GM12878 (cell line): ENCODE measurements at regions not wholly inside any gene's neighbourhood (a gene's known extent, or its start where the extent isn't known, plus 50 kb on each side); places are given as distances from the start of the nearest gene placed in this dataset.

Source experiments
- ATAC-seq: fragments of 200-7000 bp; cut with Tn5 transposase; 3 replicates; pipeline ENCODE4 v1.9.1; 2020; ENCODE audit warnings: mild to moderate bottlenecking, moderate library complexity
- BruUV-seq: library from RNA; stranded (reverse); fragments of 400-500 nt; replicated peaks from 2 replicates; lab custom pipeline; 2021; lab: Mats Ljungman, UMichigan
- CTCF ChIA-PET: fragments of 300-600 bp; sonication (Branson Sonifier 250); formaldehyde crosslinking; extraction: SDS; loops from one replicate; lab custom pipeline; 2021; ENCODE audit warnings: inconsistent platforms; lab: Yijun Ruan, JAX
- POLR2A ChIA-PET: fragments of 350-600 bp; formaldehyde crosslinking; extraction: SDS; loops from one replicate; lab custom pipeline; 2021; ENCODE audit warnings: inconsistent platforms; lab: Charles Lee
- RAD21 ChIA-PET: fragments of 300-600 bp; sonication (Branson Sonifier 250); formaldehyde crosslinking; loops from one replicate; lab custom pipeline; 2023; ENCODE audit warnings: antibody characterized with exemption; ENCODE audit not compliant: unreplicated experiment; lab: Charles Lee
- SMC1A ChIA-PET: fragments of 300-600 bp; sonication (Branson Sonifier 250); formaldehyde crosslinking; loops from one replicate; lab custom pipeline; 2023; ENCODE audit not compliant: unreplicated experiment, uncharacterized antibody; lab: Charles Lee
- DNase-seq: peaks from one replicate; pipeline ENCODE4 v3.0.0-alpha.2; 2011; ENCODE audit warnings: low read depth, low spot score
- FAIRE-seq: peaks from 3 replicates; lab custom pipeline; 2011; peaks lifted over from hg19 to GRCh38; lab: Jason Lieb, UNC
- H2AFZ ChIP-seq: 2 replicates; pipeline ENCODE4 v1.6.0; 2011; ENCODE audit warnings: low read depth, low read length, control low read depth; ENCODE audit not compliant: control insufficient read depth
- H3K27ac ChIP-seq: 2 replicates; pipeline ENCODE4 v1.5.1; 2011; ENCODE audit warnings: control low read depth; ENCODE audit not compliant: control insufficient read depth, insufficient read depth
- H3K27me3 ChIP-seq, 2 experiments: replicated peaks in 1 of 2; 2 replicates each; pipeline versions ENCODE4 v1.6.0 to v1.6.1; 2011; ENCODE audit warnings: low read length in 1 of 2; ENCODE audit not compliant: control insufficient read depth in 2 of 2, insufficient read depth in 2 of 2
- H3K36me3 ChIP-seq, 2 experiments: 2 replicates each; pipeline ENCODE4 v1.5.1; 2011; ENCODE audit warnings: low read length in 1 of 2; ENCODE audit not compliant: control insufficient read depth in 2 of 2, insufficient read depth in 2 of 2
- H3K4me1 ChIP-seq: 2 replicates; pipeline ENCODE4 v1.6.1; 2011; ENCODE audit warnings: mild to moderate bottlenecking, low read length, moderate library complexity, mixed read lengths; ENCODE audit not compliant: control insufficient read depth, insufficient read depth
- H3K4me2 ChIP-seq: 2 replicates; pipeline ENCODE4 v1.6.0; 2011; ENCODE audit warnings: control low read depth; ENCODE audit not compliant: control insufficient read depth, insufficient read depth
- H3K4me3 ChIP-seq: fragments of 200-600 bp; sonication (generic); 2 replicates; pipeline ENCODE4 v1.5.1; 2016
- H3K79me2 ChIP-seq: 2 replicates; pipeline ENCODE4 v1.6.0; 2011; ENCODE audit warnings: low read length; ENCODE audit not compliant: control insufficient read depth, insufficient read depth
- H3K9ac ChIP-seq: 2 replicates; pipeline ENCODE4 v1.8.0; 2011; ENCODE audit warnings: low read length, control low read depth, mixed read lengths; ENCODE audit not compliant: control insufficient read depth, insufficient read depth
- H3K9me3 ChIP-seq: replicated peaks from 3 replicates; pipeline ENCODE4 v1.5.1; 2011; ENCODE audit warnings: mild to moderate bottlenecking, low read length; ENCODE audit not compliant: control insufficient read depth, insufficient read depth
- H4K20me1 ChIP-seq: 2 replicates; pipeline ENCODE4 v1.6.0; 2011; ENCODE audit not compliant: control insufficient read depth, insufficient read depth
- BRCA1 ChIP-seq: IDR thresholded peaks from 2 replicates; pipeline ENCODE4 v1.6.1; 2011; ENCODE audit warnings: low read depth, low read length, improper control_type of control experiment
- CEBPB ChIP-seq, 2 experiments: fragments of 150-350 bp in 1 of 2; IDR thresholded peaks; 2 replicates each; pipeline ENCODE4 v1.6.1; 2012 to 2014; ENCODE audit warnings: low read depth in 2 of 2, low read length in 2 of 2, borderline replicate concordance in 1 of 2, inconsistent platforms in 1 of 2
- FOS ChIP-seq: IDR thresholded peaks from 3 replicates; pipeline ENCODE4 v1.6.1; 2011; ENCODE audit warnings: borderline replicate concordance; ENCODE audit not compliant: insufficient read length; ENCODE audit errors: extremely low read depth
- GATAD2B ChIP-seq: fragments of 450-650 bp; conservative IDR thresholded peaks from 2 replicates; pipeline ENCODE4 v1.6.1; 2017; ENCODE audit warnings: low read depth, mild to moderate bottlenecking, moderate library complexity
- HDGF ChIP-seq: fragments of 450-650 bp; IDR thresholded peaks from 2 replicates; pipeline ENCODE4 v1.6.1; 2016; ENCODE audit warnings: antibody characterized with exemption
- NFIC ChIP-seq: IDR thresholded peaks from 2 replicates; pipeline ENCODE4 v1.6.1; 2012; ENCODE audit warnings: low read depth, mild to moderate bottlenecking, inconsistent platforms, low read length, moderate library complexity
- SMARCA5 ChIP-seq: fragments of 450-650 bp; IDR thresholded peaks from 2 replicates; pipeline ENCODE4 v1.6.1; 2017; ENCODE audit warnings: mild to moderate bottlenecking
- SUZ12 ChIP-seq: fragments of 200-600 bp; sonication (generic); IDR thresholded peaks from one replicate; pipeline ENCODE4 v1.6.1; 2018; ENCODE audit warnings: antibody characterized with exemption, mild to moderate bottlenecking; ENCODE audit not compliant: unreplicated experiment
- WGBS: methylation state at CpG from one replicate; pipeline ENCODE4 v1.1.6; 2016; ENCODE audit warnings: low lambda C conversion rate; ENCODE audit not compliant: insufficient replicate concordance, insufficient coverage; ENCODE audit errors: missing lambda C conversion rate; 5-methylcytosine and 5-hydroxymethylcytosine counted together
- in situ Hi-C: fragments of 300-500 bp; cut with MboI; formaldehyde crosslinking; loops from 9 replicates; pipeline ENCODE4 v1.14.3; 2018; ENCODE audit warnings: mixed read lengths
- intact Hi-C: fragments of 100-400 bp; cut with micrococcal nuclease; formaldehyde crosslinking; loops from one replicate; pipeline ENCODE4 v1.14.2; 2022; ENCODE audit not compliant: unreplicated experiment
- TF ChIP-seq, protein P1 (sequence below): fragments of 450-650 bp; IDR thresholded peaks from 2 replicates; pipeline ENCODE4 v1.6.1; 2014; ENCODE audit warnings: mild to moderate bottlenecking

GRCh38 chr18:78006006-78006773, 756.5 kb downstream of the GALR1 start:
- no peaks in the 10 kb centered on the region for H3K4me1 ChIP-seq
- H3K27me3 ChIP-seq = no peaks in the 10 kb centered on the region
- no peaks in the 10 kb centered on the region for H3K79me2 ChIP-seq
- H3K4me3 ChIP-seq = no peak overlapping the region
- ChIA-PET RAD21 (no interaction called here), POLR2A (interaction anchor here (0.7 kb wide), 1 partner anchor 453 kb away, joined by 5 read pairs; no protein-coding TSS in a partner anchor), CTCF (no interaction called here), SMC1A (interaction anchor here (0.7 kb wide), 1 partner anchor 636 kb away, joined by 3 read pairs; no protein-coding TSS in a partner anchor)
- no peak overlapping the region for H3K4me2 ChIP-seq
- 16% methylated on average over 9 of the region's 9 CpGs for WGBS
- no peaks in the 10 kb centered on the region for H3K9me3 ChIP-seq
- H3K36me3 ChIP-seq = no peaks in the 10 kb centered on the region
- H3K27ac ChIP-seq = no peak overlapping the region
- BruUV-seq = no TSS peak
- H2AFZ ChIP-seq = no peak overlapping the region
- TF ChIP-seq FOS = no peak
- TF ChIP-seq, protein P1, sequence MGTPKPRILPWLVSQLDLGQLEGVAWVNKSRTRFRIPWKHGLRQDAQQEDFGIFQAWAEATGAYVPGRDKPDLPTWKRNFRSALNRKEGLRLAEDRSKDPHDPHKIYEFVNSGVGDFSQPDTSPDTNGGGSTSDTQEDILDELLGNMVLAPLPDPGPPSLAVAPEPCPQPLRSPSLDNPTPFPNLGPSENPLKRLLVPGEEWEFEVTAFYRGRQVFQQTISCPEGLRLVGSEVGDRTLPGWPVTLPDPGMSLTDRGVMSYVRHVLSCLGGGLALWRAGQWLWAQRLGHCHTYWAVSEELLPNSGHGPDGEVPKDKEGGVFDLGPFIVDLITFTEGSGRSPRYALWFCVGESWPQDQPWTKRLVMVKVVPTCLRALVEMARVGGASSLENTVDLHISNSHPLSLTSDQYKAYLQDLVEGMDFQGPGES = no peak
- no peak for TF ChIP-seq SMARCA5
- no peak for TF ChIP-seq NFIC
- TF ChIP-seq CEBPB (IDR thresholded peaks at IDR 0.05; ENCODE audit: borderline replicate concordance in 1 of 2, low read depth in 2 of 2, low read length in 2 of 2) = no peak
- TF ChIP-seq SUZ12 = no peak
- TF ChIP-seq HDGF = no peak
- no peak for TF ChIP-seq BRCA1
- no peak for TF ChIP-seq GATAD2B
- ATAC-seq = no peak
- no peaks in the 10 kb centered on the region for H4K20me1 ChIP-seq
- no peak for DNase-seq
- in situ Hi-C loops = no loop called here
- no peak overlapping the region for H3K9ac ChIP-seq
- intact Hi-C loops = no loop called here
- FAIRE-seq = no peak
